HUES48 (cell line): ENCODE measurements at regions not wholly inside any gene's neighbourhood (a gene's known extent, or its start where the extent isn't known, plus 50 kb on each side); places are given as distances from the start of the nearest gene placed in this dataset.

Experiments used
- H3K27ac ChIP-seq: one replicate; pipeline ENCODE4 v1.7.0; 2013; ENCODE audit warnings: low read depth, low read length, inconsistent platforms
- H3K27me3 ChIP-seq: 2 replicates; pipeline ENCODE4 v1.6.1; 2013; ENCODE audit warnings: mild to moderate bottlenecking, low read length; ENCODE audit not compliant: control insufficient read depth, insufficient read depth
- H3K36me3 ChIP-seq: 2 replicates; pipeline ENCODE4 v1.6.1; 2013; ENCODE audit warnings: low read length; ENCODE audit not compliant: control insufficient read depth, insufficient read depth
- H3K4me1 ChIP-seq: 2 replicates; pipeline ENCODE4 v1.6.1; 2013; ENCODE audit warnings: mild to moderate bottlenecking, low read length; ENCODE audit not compliant: control insufficient read depth, insufficient read depth
- H3K4me3 ChIP-seq: 2 replicates; pipeline ENCODE4 v1.5.1; 2013; ENCODE audit warnings: mild to moderate bottlenecking, low read depth, low read length
- H3K9ac ChIP-seq: 2 replicates; pipeline ENCODE4 v1.6.1; 2013; ENCODE audit warnings: mild to moderate bottlenecking, low read depth, low read length, moderate library complexity
- H3K9me3 ChIP-seq: 2 replicates; pipeline ENCODE4 v1.6.1; 2013; ENCODE audit warnings: low read length; ENCODE audit not compliant: control insufficient read depth, insufficient read depth

GRCh38 chr10:34032564-34032963 is 698.1 kb upstream of the NRP1 start:
- Histone ChIP-seq H3K27me3 (no peaks in the 10 kb centered on the region), H3K27ac (no peak overlapping the region), H3K36me3 (no peaks in the 10 kb centered on the region), H3K9ac (no peak overlapping the region), H3K4me1 (no peaks in the 10 kb centered on the region), H3K4me3 (no peak overlapping the region), H3K9me3 (no peaks in the 10 kb centered on the region)

- H3K36me3 ChIP-seq, result no peaks in the 10 kb centered on the region
- H3K27me3 ChIP-seq, result no peaks in the 10 kb centered on the region
- no peaks in the 10 kb centered on the region for H3K9me3 ChIP-seq
- no peak overlapping the region for H3K27ac ChIP-seq
- H3K4me1 ChIP-seq, result no peaks in the 10 kb centered on the region
- no peak overlapping the region for H3K9ac ChIP-seq
- H3K4me3 ChIP-seq, result no peak overlapping the region
Observed at GRCh38 chr10:34031400-34031799, 696.9 kb upstream of the NRP1 start.

GRCh38 chr10:34029455-34029854 is 695.0 kb upstream of the NRP1 start:
- no peaks in the 10 kb centered on the region for H3K36me3 ChIP-seq
- H3K27me3 ChIP-seq, result no peaks in the 10 kb centered on the region
- no peak overlapping the region for H3K9ac ChIP-seq
- H3K4me3 ChIP-seq, result no peak overlapping the region
- H3K27ac ChIP-seq, result no peak overlapping the region
- H3K9me3 ChIP-seq, result no peaks in the 10 kb centered on the region
- H3K4me1 ChIP-seq, result no peaks in the 10 kb centered on the region

GRCh38 chr10:34028936-34029335 is 694.5 kb upstream of the NRP1 start:
- no peak overlapping the region for H3K9ac ChIP-seq
- H3K27me3 ChIP-seq, result no peaks in the 10 kb centered on the region
- no peaks in the 10 kb centered on the region for H3K36me3 ChIP-seq
- H3K4me1 ChIP-seq, result no peaks in the 10 kb centered on the region
- H3K4me3 ChIP-seq, result no peak overlapping the region
- H3K9me3 ChIP-seq, result no peaks in the 10 kb centered on the region
- no peak overlapping the region for H3K27ac ChIP-seq

- H3K27me3 ChIP-seq, result no peaks in the 10 kb centered on the region
- H3K27ac ChIP-seq, result no peak overlapping the region
- no peak overlapping the region for H3K9ac ChIP-seq
- no peaks in the 10 kb centered on the region for H3K9me3 ChIP-seq
- H3K4me3 ChIP-seq, result no peak overlapping the region
- H3K36me3 ChIP-seq, result no peaks in the 10 kb centered on the region
- no peaks in the 10 kb centered on the region for H3K4me1 ChIP-seq
Observed at GRCh38 chr10:34024693-34025425, 690.4 kb upstream of the NRP1 start.

- Histone ChIP-seq H3K4me1 (no peaks in the 10 kb centered on the region), H3K9ac (no peak overlapping the region), H3K4me3 (no peak overlapping the region), H3K36me3 (no peaks in the 10 kb centered on the region), H3K9me3 (no peaks in the 10 kb centered on the region), H3K27me3 (no peaks in the 10 kb centered on the region), H3K27ac (no peak overlapping the region)
Observed at GRCh38 chr10:34024282-34024681, 689.8 kb upstream of the NRP1 start.

- H3K27ac ChIP-seq, result no peak overlapping the region
- no peaks in the 10 kb centered on the region for H3K36me3 ChIP-seq
Observed at GRCh38 chr10:34022195-34022594, 687.7 kb upstream of the NRP1 start.

GRCh38 chr10:34018784-34019183 is 684.3 kb upstream of the NRP1 start:
- no peaks in the 10 kb centered on the region for H3K27me3 ChIP-seq
- no peaks in the 10 kb centered on the region for H3K36me3 ChIP-seq
- H3K4me3 ChIP-seq, result no peak overlapping the region
- H3K9me3 ChIP-seq, result no peaks in the 10 kb centered on the region
- H3K9ac ChIP-seq, result no peak overlapping the region
- H3K27ac ChIP-seq, result no peak overlapping the region
- H3K4me1 ChIP-seq, result no peaks in the 10 kb centered on the region; the same call in 1 of the 2 replicates

More at GRCh38 chr10:34022195-34022594, 687.7 kb upstream of the NRP1 start:
- Histone ChIP-seq H3K27me3 (no peaks in the 10 kb centered on the region), H3K4me3 (no peak overlapping the region), H3K4me1 (no peaks in the 10 kb centered on the region), H3K9ac (no peak overlapping the region), H3K9me3 (no peaks in the 10 kb centered on the region)

- no peak overlapping the region for H3K27ac ChIP-seq
Observed at GRCh38 chr10:34018129-34018528, 683.7 kb upstream of the NRP1 start.

GRCh38 chr10:34017281-34017680 is 682.8 kb upstream of the NRP1 start:
- H3K27me3 ChIP-seq, result no peaks in the 10 kb centered on the region
- no peaks in the 10 kb centered on the region; the same call in 1 of the 2 replicates for H3K4me1 ChIP-seq
- H3K4me3 ChIP-seq, result no peak overlapping the region
- H3K9ac ChIP-seq, result no peak overlapping the region
- H3K36me3 ChIP-seq, result no peaks in the 10 kb centered on the region
- no peak overlapping the region for H3K27ac ChIP-seq
- no peaks in the 10 kb centered on the region for H3K9me3 ChIP-seq

More at GRCh38 chr10:34018129-34018528, 683.7 kb upstream of the NRP1 start:
- no peak overlapping the region for H3K9ac ChIP-seq
- no peaks in the 10 kb centered on the region for H3K36me3 ChIP-seq
- no peaks in the 10 kb centered on the region for H3K27me3 ChIP-seq
- no peak overlapping the region for H3K4me3 ChIP-seq
- H3K4me1 ChIP-seq, result no peaks in the 10 kb centered on the region; the same call in 1 of the 2 replicates
- H3K9me3 ChIP-seq, result no peaks in the 10 kb centered on the region

GRCh38 chr10:34016576-34016975 is 682.1 kb upstream of the NRP1 start:
- H3K36me3 ChIP-seq, result no peaks in the 10 kb centered on the region
- H3K27me3 ChIP-seq, result no peaks in the 10 kb centered on the region
- H3K4me3 ChIP-seq, result no peak overlapping the region
- H3K4me1 ChIP-seq, result no peaks in the 10 kb centered on the region; the same call in 1 of the 2 replicates
- no peak overlapping the region for H3K9ac ChIP-seq
- no peaks in the 10 kb centered on the region for H3K9me3 ChIP-seq
- no peak overlapping the region for H3K27ac ChIP-seq
